ENCODE measurements at regions not wholly inside any gene's neighbourhood (a gene's known extent, or its start where the extent isn't known, plus 50 kb on each side); places are given as distances from the start of the nearest gene placed in this dataset.

GRCh38 chr7:21214657-21215056 is 213.2 kb upstream of the SP4 start:
- no peak for TF ChIP-seq CTCF (IDR thresholded peaks at IDR 0.05; ENCODE audit: control insufficient read depth, insufficient read depth, low read depth, low read length, missing control alignments)

GRCh38 chr7:21215307-21215706 is 212.6 kb upstream of the SP4 start:
- no peak for DNase-seq (ENCODE audit: low read depth)
- no peak overlapping the region for H3K4me3 ChIP-seq (ENCODE audit: control insufficient read depth, low read depth, low read length)
- no peak for TF ChIP-seq CTCF (IDR thresholded peaks at IDR 0.05; ENCODE audit: control insufficient read depth, insufficient read depth, low read depth, low read length, missing control alignments)

More at GRCh38 chr7:21214657-21215056, 213.2 kb upstream of the SP4 start:
- DNase-seq (ENCODE audit: low read depth) = no peak
- no peak overlapping the region for H3K4me3 ChIP-seq (ENCODE audit: control insufficient read depth, low read depth, low read length)

GRCh38 chr7:21217365-21217764 is 210.5 kb upstream of the SP4 start:
- no peak for TF ChIP-seq CTCF (IDR thresholded peaks at IDR 0.05; ENCODE audit: control insufficient read depth, insufficient read depth, low read depth, low read length, missing control alignments)
- H3K4me3 ChIP-seq (ENCODE audit: control insufficient read depth, low read depth, low read length) = no peak overlapping the region
- DNase-seq (ENCODE audit: low read depth) = no peak

GRCh38 chr7:21218155-21218554 is 209.7 kb upstream of the SP4 start:
- TF ChIP-seq CTCF (IDR thresholded peaks at IDR 0.05; ENCODE audit: control insufficient read depth, insufficient read depth, low read depth, low read length, missing control alignments) = no peak
- DNase-seq (ENCODE audit: low read depth) = no peak
- no peak overlapping the region for H3K4me3 ChIP-seq (ENCODE audit: control insufficient read depth, low read depth, low read length)

GRCh38 chr7:21221130-21221529 is 206.8 kb upstream of the SP4 start:
- TF ChIP-seq CTCF (IDR thresholded peaks at IDR 0.05; ENCODE audit: control insufficient read depth, insufficient read depth, low read depth, low read length, missing control alignments) = no peak
- DNase-seq (ENCODE audit: low read depth) = no peak

GRCh38 chr7:21238400-21239116 is 189.3 kb upstream of the SP4 start:
- no peak for DNase-seq (ENCODE audit: low read depth)
- H3K4me3 ChIP-seq (ENCODE audit: control insufficient read depth, low read depth, low read length) = no peak overlapping the region
- TF ChIP-seq CTCF (IDR thresholded peaks at IDR 0.05; ENCODE audit: control insufficient read depth, insufficient read depth, low read depth, low read length, missing control alignments) = no peak

More at GRCh38 chr7:21221130-21221529, 206.8 kb upstream of the SP4 start:
- no peak overlapping the region for H3K4me3 ChIP-seq (ENCODE audit: control insufficient read depth, low read depth, low read length)
